Activated CD8-positive, alpha-beta T cell treated with anti-CD3 and anti-CD28 coated beads, Interleukin-2, amount 10 ng/mL, durations not matched to agents 7 days and 5 days (primary cell): ENCODE measurements at regions not wholly inside any gene's neighbourhood (a gene's known extent, or its start where the extent isn't known, plus 50 kb on each side); places are given as distances from the start of the nearest gene placed in this dataset.
"Not testable (repeated sequence)": the region's sequence is repeated elsewhere in the genome, so short reads cannot be mapped to it uniquely, and the experiment has no call there.

Experiments used
- ATAC-seq: fragments of 150-1000 bp; cut with Tn5 transposase; one replicate; pipeline ENCODE4 v1.10.0; 2021; ENCODE audit warnings: moderate library complexity
- CTCF ChIA-PET: fragments of 350-600 bp; sonication (Branson Sonifier 250); formaldehyde crosslinking; loops from one replicate; lab custom pipeline; 2021; ENCODE audit warnings: antibody characterized with exemption; lab: Charles Lee
- POLR2A ChIA-PET: fragments of 350-600 bp; sonication (Branson Sonifier 250); formaldehyde crosslinking; loops from one replicate; lab custom pipeline; 2021; ENCODE audit warnings: antibody characterized with exemption; lab: Charles Lee
- DNase-seq: peaks from one replicate; pipeline ENCODE4 v3.0.0-alpha.2; 2020
- H3K27ac Mint-ChIP-seq: one replicate; pipeline ENCODE4 v1.8.0; 2021; ENCODE audit warnings: mild to moderate bottlenecking, mixed read lengths
- H3K27me3 Mint-ChIP-seq: one replicate; pipeline ENCODE4 v1.8.0; 2021; ENCODE audit warnings: low read depth, mixed read lengths
- H3K36me3 Mint-ChIP-seq: one replicate; pipeline ENCODE4 v1.8.0; 2021; ENCODE audit warnings: low read depth, mixed read lengths
- H3K4me1 Mint-ChIP-seq: one replicate; pipeline ENCODE4 v1.8.0; 2021; ENCODE audit warnings: low read depth, mixed read lengths
- H3K4me3 Mint-ChIP-seq: one replicate; pipeline ENCODE4 v1.8.0; 2021; ENCODE audit warnings: mild to moderate bottlenecking, mixed read lengths
- H3K9me3 Mint-ChIP-seq: one replicate; pipeline ENCODE4 v1.8.0; 2022; ENCODE audit warnings: mixed read lengths; ENCODE audit not compliant: insufficient read depth

DNA sequence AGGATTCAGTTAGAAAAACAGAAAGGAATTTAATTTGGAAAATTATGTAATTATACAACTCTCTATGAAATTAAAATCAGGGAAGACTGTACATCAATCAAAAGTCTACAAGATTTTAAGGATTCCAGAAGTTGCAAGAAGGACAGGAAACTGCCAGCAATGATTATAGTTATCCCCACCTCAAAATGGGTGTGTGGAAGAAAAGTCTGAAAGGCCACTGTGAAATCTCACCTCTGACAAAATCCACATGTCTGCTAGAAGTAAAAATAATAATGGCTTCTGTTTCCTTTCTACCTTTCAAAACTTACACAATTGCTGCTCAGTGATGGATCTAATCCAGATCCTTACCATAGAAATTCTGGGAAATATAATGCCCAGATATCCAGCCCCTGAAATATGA is 708.1 kb upstream of the ADGRL4 start:
- CTCF ChIA-PET = no interaction called here
- ATAC-seq = no peak
- Mint-ChIP-seq H3K27ac (no peak overlapping the region), H3K36me3 (no peaks in the 10 kb centered on the region), H3K4me3 (no peak overlapping the region), H3K4me1 (no peaks in the 10 kb centered on the region), H3K9me3 (peaks cover 21% of the 10 kb centered on the region), H3K27me3 (no peaks in the 10 kb centered on the region)
- POLR2A ChIA-PET = no interaction called here
- no peak for DNase-seq

DNA sequence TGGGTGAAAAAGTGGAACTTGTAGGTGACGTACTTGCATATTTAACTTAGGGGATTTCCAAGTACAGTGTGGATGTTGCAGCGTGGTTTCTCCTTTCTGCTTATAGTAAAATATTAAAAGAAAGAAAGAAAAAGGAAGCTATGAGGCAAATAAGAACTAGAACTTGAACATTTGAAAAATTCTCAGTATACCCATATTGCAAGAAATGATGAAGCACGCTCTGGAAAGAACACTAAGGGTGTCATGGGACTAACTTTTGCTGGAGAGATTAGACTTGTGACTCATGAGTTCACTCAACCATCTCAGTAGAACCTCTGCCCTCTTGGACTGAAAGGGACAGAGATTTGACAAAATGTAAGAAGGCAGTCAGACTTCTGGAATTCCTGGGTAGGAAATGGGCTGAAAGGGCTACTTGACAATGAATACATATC is 704.5 kb upstream of the ADGRL4 start:
- H3K4me3 Mint-ChIP-seq = no peak overlapping the region
- ATAC-seq = no peak
- H3K27me3 Mint-ChIP-seq = no peaks in the 10 kb centered on the region
- no peaks in the 10 kb centered on the region for H3K4me1 Mint-ChIP-seq
- POLR2A ChIA-PET = no interaction called here
- CTCF ChIA-PET = no interaction called here
- H3K27ac Mint-ChIP-seq = no peak overlapping the region
- DNase-seq = no peak
- peaks cover 23% of the 10 kb centered on the region for H3K9me3 Mint-ChIP-seq
- no peaks in the 10 kb centered on the region for H3K36me3 Mint-ChIP-seq

DNA sequence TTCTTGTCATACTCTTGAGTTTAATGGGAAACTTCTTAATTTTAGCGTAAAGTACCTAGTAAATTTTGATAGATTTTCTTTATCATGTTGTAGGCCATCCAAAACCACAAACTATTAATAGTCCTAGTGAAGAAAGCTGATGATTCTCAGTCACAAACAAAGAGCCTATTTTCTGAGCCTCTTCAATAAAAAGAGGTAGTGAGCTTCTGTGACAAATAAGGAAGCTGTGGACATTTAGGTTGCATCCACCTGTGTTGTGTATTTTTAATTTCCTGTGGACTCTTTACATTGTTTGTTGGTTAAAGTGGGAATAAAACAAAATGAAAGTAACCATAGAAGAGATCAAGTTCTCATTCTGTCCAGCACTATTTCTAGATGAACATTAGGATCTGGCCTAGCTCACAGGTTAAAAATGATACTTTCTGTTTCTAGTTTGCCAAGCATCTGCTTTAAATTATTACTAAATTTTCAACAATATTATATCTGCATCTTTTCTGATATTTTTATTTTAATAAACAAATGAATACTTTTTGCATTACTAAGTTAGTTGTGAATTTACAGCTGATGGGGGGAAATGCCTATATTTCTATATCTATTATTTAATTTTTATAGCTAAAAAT is 702.2 kb upstream of the ADGRL4 start:
- H3K9me3 Mint-ChIP-seq = peaks cover 20% of the 10 kb centered on the region
- no peak overlapping the region for H3K4me3 Mint-ChIP-seq
- no peak overlapping the region for H3K27ac Mint-ChIP-seq
- ATAC-seq = no peak
- H3K4me1 Mint-ChIP-seq = no peaks in the 10 kb centered on the region
- no peaks in the 10 kb centered on the region for H3K36me3 Mint-ChIP-seq
- ChIA-PET POLR2A (no interaction called here), CTCF (no interaction called here)
- H3K27me3 Mint-ChIP-seq = no peaks in the 10 kb centered on the region
- DNase-seq = no peak

DNA sequence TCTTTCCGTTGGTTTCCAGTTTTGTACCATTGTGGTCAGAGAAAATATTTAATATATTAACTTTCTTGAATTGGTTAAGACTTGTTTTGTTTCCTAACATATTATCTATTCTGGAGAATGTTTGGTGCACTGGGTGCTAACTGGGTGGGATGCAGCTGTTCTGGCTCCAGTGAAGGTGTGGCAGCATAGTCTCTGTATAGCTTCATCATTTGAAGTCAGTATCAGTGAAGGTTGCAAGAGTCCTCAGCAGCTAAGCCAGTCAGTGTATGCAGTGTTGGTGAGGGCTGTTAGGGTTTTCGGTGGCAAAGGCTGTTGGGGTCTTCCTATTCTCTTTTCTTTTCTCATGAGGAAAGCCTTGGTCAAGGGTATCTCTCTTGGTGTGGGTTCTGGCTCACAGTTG is 698.7 kb upstream of the ADGRL4 start:
- POLR2A ChIA-PET = interaction anchor here (0.6 kb wide), 1 partner anchor 1505 kb away, joined by 5 read pairs; no protein-coding TSS in a partner anchor
- no peak overlapping the region for H3K27ac Mint-ChIP-seq
- no peaks in the 10 kb centered on the region for H3K36me3 Mint-ChIP-seq
- ATAC-seq (no peak), DNase-seq (no peak)
- no peaks in the 10 kb centered on the region for H3K4me1 Mint-ChIP-seq
- no peak overlapping the region for H3K4me3 Mint-ChIP-seq
- peaks cover 12% of the 10 kb centered on the region for H3K9me3 Mint-ChIP-seq
- CTCF ChIA-PET = no interaction called here
- H3K27me3 Mint-ChIP-seq = no peaks in the 10 kb centered on the region

DNA sequence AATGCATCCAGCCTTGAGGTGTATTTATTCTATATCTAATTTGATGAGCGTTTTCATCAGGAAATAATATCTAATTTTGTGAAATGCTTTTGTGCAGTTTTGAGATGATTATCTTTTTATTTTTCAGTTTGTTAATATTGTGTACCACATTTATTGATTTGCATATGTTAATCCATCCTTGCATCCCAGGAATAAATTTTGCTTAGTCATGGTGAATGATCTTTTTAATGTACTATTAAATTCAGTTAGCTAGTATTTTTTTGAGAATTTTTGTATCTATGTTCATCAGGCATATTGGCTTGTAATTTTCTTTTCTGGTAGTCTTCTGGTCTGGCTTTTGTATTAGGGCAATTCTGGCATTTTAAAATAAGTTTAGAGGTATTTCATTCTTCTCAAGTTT is 697.5 kb upstream of the ADGRL4 start:
- no peak for DNase-seq
- Mint-ChIP-seq H3K27ac (no peak overlapping the region), H3K36me3 (no peaks in the 10 kb centered on the region), H3K9me3 (peaks cover 13% of the 10 kb centered on the region), H3K4me1 (no peaks in the 10 kb centered on the region), H3K27me3 (no peaks in the 10 kb centered on the region), H3K4me3 (no peak overlapping the region)
- no peak for ATAC-seq
- ChIA-PET CTCF (no interaction called here), POLR2A (no interaction called here)

DNA sequence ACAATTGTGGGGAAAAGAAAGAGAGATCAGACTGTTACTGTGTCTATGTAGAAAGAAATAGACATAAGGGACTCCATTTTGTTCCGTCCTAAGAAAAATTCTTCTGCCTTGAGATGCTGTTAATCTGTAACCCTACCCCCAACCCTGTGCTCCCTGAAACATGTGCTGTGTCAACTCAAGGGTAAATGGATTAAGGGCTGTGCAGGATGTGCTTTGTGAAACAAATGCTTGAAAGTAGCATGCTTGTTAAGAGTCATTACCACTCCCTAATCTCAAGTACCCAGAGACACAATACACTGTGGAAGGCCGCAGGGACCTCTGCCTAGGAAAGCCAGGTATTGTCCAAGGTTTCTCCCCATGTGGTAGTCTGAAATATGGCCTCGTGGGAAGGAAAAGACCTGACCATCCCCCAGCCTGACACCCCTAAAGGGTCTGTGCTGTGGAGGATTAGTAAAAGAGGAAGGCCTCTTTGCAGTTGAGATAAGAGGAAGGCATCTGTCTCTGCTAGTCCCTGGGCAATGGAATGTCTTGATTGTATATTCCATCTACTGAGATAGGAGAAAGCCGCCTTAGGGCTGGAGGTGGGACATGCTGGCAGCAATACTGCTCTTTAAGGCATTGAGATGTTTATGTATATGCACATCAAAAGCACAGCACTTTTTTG is 695.9 kb upstream of the ADGRL4 start:
- CTCF ChIA-PET = not testable (repeated sequence)

DNA sequence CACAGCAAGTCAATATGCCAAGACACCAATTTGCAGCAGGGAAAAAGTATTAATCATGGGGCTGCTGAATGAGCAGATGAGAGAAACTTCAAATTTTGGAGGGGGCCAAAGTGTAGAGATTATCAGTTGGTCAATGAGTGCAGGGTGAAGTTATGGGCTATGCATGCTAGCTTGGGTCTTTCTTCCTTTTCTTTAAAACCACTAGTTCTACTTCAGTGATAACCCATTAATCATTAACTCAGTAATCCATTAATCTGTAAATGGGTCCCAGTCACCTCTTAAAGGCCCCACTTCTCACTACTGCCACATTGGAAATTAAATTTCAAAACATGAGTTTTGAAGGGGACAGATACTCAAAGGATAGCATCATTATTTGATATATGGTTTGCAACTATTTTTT is 688.6 kb upstream of the ADGRL4 start:
- ChIA-PET POLR2A (no interaction called here), CTCF (no interaction called here)
- Mint-ChIP-seq H3K4me3 (no peak overlapping the region), H3K27me3 (no peaks in the 10 kb centered on the region), H3K4me1 (no peaks in the 10 kb centered on the region), H3K9me3 (peaks cover 12% of the 10 kb centered on the region), H3K27ac (no peak overlapping the region), H3K36me3 (no peaks in the 10 kb centered on the region)
- ATAC-seq (no peak), DNase-seq (no peak)

More for the DNA sequence above, 695.9 kb upstream of the ADGRL4 start:
- peaks cover 18% of the 10 kb centered on the region for H3K9me3 Mint-ChIP-seq
- DNase-seq, H3K27ac Mint-ChIP-seq, H3K36me3 Mint-ChIP-seq, H3K27me3 Mint-ChIP-seq, POLR2A ChIA-PET, ATAC-seq, H3K4me3 Mint-ChIP-seq, H3K4me1 Mint-ChIP-seq: not testable (repeated sequence)

DNA sequence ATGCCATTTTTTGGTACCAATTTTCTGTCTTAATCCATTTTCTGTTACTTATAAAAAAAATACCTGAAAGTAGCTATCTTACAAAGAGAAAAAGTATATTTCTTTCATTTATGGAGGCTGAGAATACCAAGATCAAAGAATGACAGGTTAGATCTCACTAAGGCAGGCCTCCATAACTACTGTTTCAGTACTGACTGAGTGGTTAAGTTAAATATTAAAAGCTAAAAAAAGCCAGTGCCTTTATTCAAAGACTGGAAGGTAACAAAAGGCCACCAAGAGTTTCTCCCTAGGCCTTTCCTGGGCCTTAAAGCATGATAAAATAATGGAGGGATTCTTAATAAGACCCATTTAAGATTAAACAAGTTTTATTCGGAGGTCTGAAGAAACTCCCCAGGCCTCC is 687.7 kb upstream of the ADGRL4 start:
- Mint-ChIP-seq H3K27me3 (no peaks in the 10 kb centered on the region), H3K27ac (no peak overlapping the region), H3K4me1 (no peaks in the 10 kb centered on the region), H3K4me3 (no peak overlapping the region), H3K36me3 (no peaks in the 10 kb centered on the region), H3K9me3 (peaks cover 6% of the 10 kb centered on the region)
- ChIA-PET POLR2A (no interaction called here), CTCF (no interaction called here)
- ATAC-seq = no peak
- no peak for DNase-seq

DNA sequence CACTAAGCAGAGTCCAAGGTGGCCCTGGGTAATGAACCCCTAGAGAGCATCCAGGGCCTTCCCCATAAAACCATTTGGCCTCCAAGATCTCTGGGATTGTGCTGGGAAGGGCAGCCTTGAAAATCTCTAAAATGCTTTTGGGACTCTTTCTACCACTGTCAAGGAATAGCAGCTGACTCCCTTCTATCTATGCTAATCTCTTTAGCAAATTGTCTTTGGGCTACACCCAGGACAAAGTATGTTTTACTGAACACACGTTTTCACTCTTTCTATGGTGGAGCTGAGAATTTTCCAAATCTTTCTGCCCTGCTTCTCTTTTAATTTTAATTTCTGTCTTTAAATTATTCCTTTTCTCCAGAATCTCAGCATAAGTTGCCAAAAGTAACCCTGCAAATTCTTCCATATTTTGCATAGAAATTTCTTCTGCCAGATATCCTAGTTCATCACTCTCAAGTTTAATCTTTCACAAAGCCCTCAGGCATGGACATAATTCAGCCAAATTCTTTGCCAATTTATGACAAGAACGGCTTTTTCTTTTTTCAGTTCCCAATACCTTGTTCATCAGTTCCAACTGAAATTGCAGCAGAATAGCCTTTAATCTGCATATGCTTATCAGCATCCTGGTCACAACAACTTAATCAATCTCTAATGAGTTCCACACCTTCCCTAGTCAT is 687.0 kb upstream of the ADGRL4 start:
- POLR2A ChIA-PET = no interaction called here

DNA sequence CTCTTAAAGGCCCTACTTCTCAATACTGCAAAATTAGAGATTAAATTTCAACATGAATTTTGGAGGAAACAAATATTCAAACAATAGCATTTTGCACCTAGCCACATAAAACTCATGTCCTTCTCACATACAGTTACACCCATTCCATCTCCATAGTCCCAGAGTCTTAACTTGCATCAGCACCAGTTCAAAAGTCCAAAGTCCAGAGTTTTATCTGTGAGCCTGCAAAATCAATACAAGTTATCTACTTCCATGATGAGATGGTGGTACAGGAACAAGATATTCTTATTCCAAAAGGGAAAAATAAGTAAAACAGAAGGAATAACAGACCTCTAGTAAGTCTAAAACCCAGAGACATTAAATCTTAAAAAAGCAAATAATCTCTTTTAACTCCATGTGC is 686.0 kb upstream of the ADGRL4 start:
- no peak for DNase-seq
- ATAC-seq = no peak
- H3K4me3 Mint-ChIP-seq = no peak overlapping the region
- POLR2A ChIA-PET = no interaction called here
- H3K36me3 Mint-ChIP-seq = no peaks in the 10 kb centered on the region
- H3K27me3 Mint-ChIP-seq = no peaks in the 10 kb centered on the region
- CTCF ChIA-PET = no interaction called here
- H3K9me3 Mint-ChIP-seq = peaks cover 2% of the 10 kb centered on the region
- no peaks in the 10 kb centered on the region for H3K4me1 Mint-ChIP-seq
- H3K27ac Mint-ChIP-seq = no peak overlapping the region

More for the DNA sequence above, 687.0 kb upstream of the ADGRL4 start:
- no peaks in the 10 kb centered on the region for H3K27me3 Mint-ChIP-seq
- ATAC-seq (no peak), DNase-seq (no peak)
- peaks cover 6% of the 10 kb centered on the region for H3K9me3 Mint-ChIP-seq
- no peak overlapping the region for H3K4me3 Mint-ChIP-seq
- no peak overlapping the region for H3K27ac Mint-ChIP-seq
- no peaks in the 10 kb centered on the region for H3K4me1 Mint-ChIP-seq
- CTCF ChIA-PET = no interaction called here
- no peaks in the 10 kb centered on the region for H3K36me3 Mint-ChIP-seq

DNA sequence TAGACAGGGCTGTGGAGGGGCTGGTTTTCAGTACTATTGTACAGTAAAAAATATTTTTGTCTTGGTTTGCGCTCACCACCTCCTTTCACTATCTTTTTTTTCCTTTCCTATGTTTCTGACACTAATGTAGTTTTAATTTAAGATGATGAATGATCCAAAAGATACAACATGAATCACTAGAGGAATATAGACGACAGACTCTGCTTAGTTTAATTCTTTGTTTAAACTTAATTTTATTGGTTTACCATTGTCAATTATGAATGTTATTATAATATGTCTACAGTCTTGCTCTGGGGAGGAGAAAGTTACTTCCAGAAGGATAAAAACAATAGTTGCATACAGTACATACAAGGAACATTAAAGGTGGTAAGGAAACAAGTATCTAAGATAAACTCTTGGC is 682.4 kb upstream of the ADGRL4 start:
- Mint-ChIP-seq H3K27ac (no peak overlapping the region), H3K27me3 (no peaks in the 10 kb centered on the region), H3K9me3 (peaks cover 4% of the 10 kb centered on the region), H3K36me3 (no peaks in the 10 kb centered on the region), H3K4me1 (no peaks in the 10 kb centered on the region), H3K4me3 (no peak overlapping the region)
- DNase-seq = no peak
- POLR2A ChIA-PET = no interaction called here
- no peak for ATAC-seq
- CTCF ChIA-PET = no interaction called here

DNA sequence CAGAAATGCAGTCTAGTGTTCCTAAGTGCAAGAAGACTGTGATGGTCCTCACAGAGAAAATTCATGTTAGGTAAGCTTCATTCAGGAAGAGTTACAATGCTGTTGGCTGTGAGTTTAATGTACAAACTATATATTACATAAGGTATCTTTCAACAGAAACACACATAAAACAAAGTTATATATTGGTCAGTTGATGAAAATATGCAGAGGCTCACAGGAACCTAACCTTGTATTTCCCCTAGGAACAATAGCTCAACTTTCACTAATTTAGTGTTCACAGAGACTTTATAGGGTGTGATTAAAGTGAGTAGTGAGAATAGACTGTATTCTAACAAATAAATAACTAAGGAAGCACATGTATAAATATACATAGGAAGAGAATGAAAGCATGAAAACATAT is 676.9 kb upstream of the ADGRL4 start:
- DNase-seq = no peak
- H3K27me3 Mint-ChIP-seq = no peaks in the 10 kb centered on the region
- POLR2A ChIA-PET = no interaction called here
- CTCF ChIA-PET = no interaction called here
- H3K4me3 Mint-ChIP-seq = no peak overlapping the region
- H3K9me3 Mint-ChIP-seq = peaks cover 12% of the 10 kb centered on the region
- H3K36me3 Mint-ChIP-seq = no peaks in the 10 kb centered on the region
- H3K4me1 Mint-ChIP-seq = no peaks in the 10 kb centered on the region
- no peak for ATAC-seq
- no peak overlapping the region for H3K27ac Mint-ChIP-seq
